ENCODE measurements at regions not wholly inside any gene's neighbourhood (a gene's known extent, or its start where the extent isn't known, plus 50 kb on each side); places are given as distances from the start of the nearest gene placed in this dataset.

DNA sequence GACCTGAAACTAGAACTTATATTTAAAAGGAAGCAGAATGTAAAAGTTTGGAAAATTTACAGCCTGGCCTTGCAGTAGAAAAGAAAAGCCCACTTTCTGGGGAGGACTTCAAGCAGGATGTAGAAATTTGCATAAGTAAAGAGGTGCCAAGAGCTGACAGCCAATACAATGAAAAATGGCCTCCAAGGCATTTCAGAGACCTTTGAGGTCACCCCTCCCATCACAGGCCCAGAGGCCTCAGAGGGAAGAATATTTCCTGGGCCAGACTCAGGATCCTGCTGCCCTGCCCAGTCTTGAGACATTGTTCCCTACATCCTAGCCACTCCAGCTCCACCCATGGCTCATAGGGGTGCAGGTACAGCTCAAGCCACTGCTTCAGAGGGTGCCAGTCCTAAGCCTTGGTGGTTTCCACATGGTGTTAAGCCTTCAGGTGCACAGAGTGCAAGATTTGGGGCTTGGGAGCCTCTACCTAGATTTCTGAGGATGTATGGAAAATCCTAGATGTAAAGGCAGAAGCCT is 518.9 kb upstream of the INTU start:
- no peak for ATAC-seq (ENCODE audit: low read depth)
- no peaks in the 10 kb centered on the region for H4K20me1 ChIP-seq (ENCODE audit: control insufficient read depth, insufficient read depth, low read length, poor library complexity, severe bottlenecking)

DNA sequence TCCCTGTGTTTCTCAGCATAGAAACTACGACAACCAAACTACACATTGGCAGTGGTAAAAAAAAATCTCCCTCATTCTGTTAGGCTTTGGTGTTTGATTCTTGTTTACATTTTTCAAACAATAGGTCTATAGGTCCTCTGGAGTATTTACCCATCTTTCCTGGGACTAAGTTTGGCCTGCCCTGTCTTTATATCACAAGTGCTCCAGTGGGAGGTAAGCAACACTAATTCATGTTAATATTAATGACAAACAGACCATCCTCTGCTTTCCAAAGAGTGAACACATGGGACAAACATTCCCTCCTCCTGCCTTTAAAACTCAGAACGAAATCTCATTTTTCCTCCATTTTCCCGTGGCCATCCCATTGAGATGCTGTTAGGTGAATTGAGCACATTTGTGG is 514.1 kb upstream of the INTU start:
- no peak overlapping the region for H3K27ac ChIP-seq (ENCODE audit: low read length in 2 of 2)
- WGBS (ENCODE audit: insufficient coverage), result no CpG with 5 or more reads among the region's 3 CpGs
- no peak for TF ChIP-seq CTCF (IDR thresholded peaks at IDR 0.05)
- no peak for TF ChIP-seq EZH2 (IDR thresholded peaks at IDR 0.05; ENCODE audit: borderline replicate concordance, insufficient read depth, low read depth, low read length, poor library complexity, severe bottlenecking)
- Mint-ChIP-seq H3K4me1 (no peaks in the 10 kb centered on the region), H3K4me3 (no peak overlapping the region), H3K27ac (no peak overlapping the region), H3K27me3 (no peaks in the 10 kb centered on the region), H3K9me3 (ENCODE audit: insufficient read depth) (peaks cover 8% of the 10 kb centered on the region)
- no peak for ATAC-seq (ENCODE audit: low read depth)
- peaks cover 0 to 1% (median 0%) of the 10 kb centered on the region in 3 donors for H3K9me3 ChIP-seq (ENCODE audit: control extremely low read depth in 1 of 3, control insufficient read depth in 2 of 3, insufficient read depth in 1 of 3, low read length in 2 of 3)
- POLR2A ChIA-PET, result no interaction called here
- H3K79me2 ChIP-seq (ENCODE audit: control insufficient read depth, insufficient read depth, low read length), result no peaks in the 10 kb centered on the region
- H3K4me2 ChIP-seq (replicated peaks; ENCODE audit: low read depth, low read length, poor library complexity, severe bottlenecking), result no peak overlapping the region
- CTCF ChIA-PET, result no interaction called here
- intact Hi-C loops (cut with micrococcal nuclease), result no loop called here
- no peak for DNase-seq
- no peaks in the 10 kb centered on the region for H3K27me3 ChIP-seq (replicated peaks in 1 of 4; ENCODE audit: control extremely low read depth in 1 of 4, control insufficient read depth in 3 of 4, insufficient read depth in 4 of 4, low read length in 3 of 4)
- no peak overlapping the region for H3K9ac ChIP-seq (ENCODE audit: low read length)
- H3K36me3 ChIP-seq (replicated peaks in 1 of 2; ENCODE audit: control extremely low read depth in 1 of 2, control insufficient read depth in 1 of 2, extremely low read depth in 1 of 2, insufficient read depth in 2 of 2, low read length in 1 of 2), result no peaks in the 10 kb centered on the region
- no peak overlapping the region for H2AFZ ChIP-seq (ENCODE audit: insufficient read depth, low read depth, low read length, poor library complexity, severe bottlenecking)
- no peaks in the 10 kb centered on the region for H3K4me1 ChIP-seq (ENCODE audit: control insufficient read depth in 2 of 2, insufficient read depth in 2 of 2, low read length in 2 of 2)
- H3K4me3 ChIP-seq (ENCODE audit: control extremely low read depth in 1 of 5, extremely low read depth in 1 of 5, insufficient read depth in 1 of 5, low read depth in 2 of 5, low read length in 4 of 5), result no peak overlapping the region
- no peaks in the 10 kb centered on the region for H4K20me1 ChIP-seq (ENCODE audit: control insufficient read depth, insufficient read depth, low read length, poor library complexity, severe bottlenecking)

More for the DNA sequence above, 518.9 kb upstream of the INTU start:
- Histone ChIP-seq H3K27me3 (replicated peaks in 1 of 4; ENCODE audit: control extremely low read depth in 1 of 4, control insufficient read depth in 3 of 4, insufficient read depth in 4 of 4, low read length in 3 of 4) (no peaks in the 10 kb centered on the region), H3K36me3 (replicated peaks in 1 of 2; ENCODE audit: control extremely low read depth in 1 of 2, control insufficient read depth in 1 of 2, extremely low read depth in 1 of 2, insufficient read depth in 2 of 2, low read length in 1 of 2) (no peaks in the 10 kb centered on the region), H2AFZ (ENCODE audit: insufficient read depth, low read depth, low read length, poor library complexity, severe bottlenecking) (no peak overlapping the region), H3K9ac (ENCODE audit: low read length) (no peak overlapping the region), H3K27ac (ENCODE audit: low read length in 2 of 2) (no peak overlapping the region), H3K79me2 (ENCODE audit: control insufficient read depth, insufficient read depth, low read length) (no peaks in the 10 kb centered on the region), H3K4me3 (ENCODE audit: control extremely low read depth in 1 of 5, extremely low read depth in 1 of 5, insufficient read depth in 1 of 5, low read depth in 2 of 5, low read length in 4 of 5) (no peak overlapping the region), H3K9me3 (ENCODE audit: control extremely low read depth in 1 of 3, control insufficient read depth in 2 of 3, insufficient read depth in 1 of 3, low read length in 2 of 3) (no peaks in the 10 kb centered on the region), H3K4me1 (ENCODE audit: control insufficient read depth in 2 of 2, insufficient read depth in 2 of 2, low read length in 2 of 2) (no peaks in the 10 kb centered on the region), H3K4me2 (replicated peaks; ENCODE audit: low read depth, low read length, poor library complexity, severe bottlenecking) (no peak overlapping the region)
- intact Hi-C loops (cut with micrococcal nuclease), result no loop called here
- ChIA-PET CTCF (no interaction called here), POLR2A (no interaction called here)
- Mint-ChIP-seq H3K4me1 (no peaks in the 10 kb centered on the region), H3K27ac (no peak overlapping the region), H3K9me3 (ENCODE audit: insufficient read depth) (peaks cover 12% of the 10 kb centered on the region), H3K27me3 (no peaks in the 10 kb centered on the region), H3K4me3 (no peak overlapping the region)
- TF ChIP-seq CTCF (IDR thresholded peaks at IDR 0.05), result no peak
- no peak for TF ChIP-seq EZH2 (IDR thresholded peaks at IDR 0.05; ENCODE audit: borderline replicate concordance, insufficient read depth, low read depth, low read length, poor library complexity, severe bottlenecking)
- no peak for DNase-seq

Measured in B cell (primary cell).